ENCODE measurements at regions not wholly inside any gene's neighbourhood (a gene's known extent, or its start where the extent isn't known, plus 50 kb on each side); places are given as distances from the start of the nearest gene placed in this dataset.

GRCh38 chr3:27533718-27534573, 49.8 kb upstream of the SLC4A7 start:
- Histone ChIP-seq H3K27ac (replicated peaks) (no peak overlapping the region), H3K27me3 (ENCODE audit: insufficient read depth, poor library complexity, severe bottlenecking) (no peaks in the 10 kb centered on the region), H3K4me3 (replicated peaks; ENCODE audit: insufficient read depth, low read length) (no peak overlapping the region)
- DNase-seq (ENCODE audit: low read depth in 1 of 2, low spot score in 1 of 2) = peak in 1 of 2 experiments; percentile 11
- TF ChIP-seq SPI1 (IDR thresholded peaks at IDR 0.05; ENCODE audit: borderline replicate concordance, low read depth) (no peak), REST (IDR thresholded peaks at IDR 0.05; ENCODE audit: insufficient replicate concordance, low read depth) (no peak), CTCF (IDR thresholded peaks at IDR 0.05; ENCODE audit: insufficient read depth, low read length) (no peak), GABPA (IDR thresholded peaks at IDR 0.05; ENCODE audit: low read depth) (no peak), POLR2AphosphoS5 (IDR thresholded peaks at IDR 0.05; ENCODE audit: low read depth) (no peak)
